OCI-LY1 (cell line): ENCODE measurements at regions not wholly inside any gene's neighbourhood (a gene's known extent, or its start where the extent isn't known, plus 50 kb on each side); places are given as distances from the start of the nearest gene placed in this dataset.

Experiments used
- H2AFZ ChIP-seq: fragments of 200-600 bp; sonication (generic), shearing (Covaris generic); 2 replicates; pipeline ENCODE4 v1.6.0; 2014; ENCODE audit warnings: antibody characterized with exemption, mild to moderate bottlenecking, low read length
- H3F3A ChIP-seq: fragments of 200-600 bp; sonication (generic), shearing (Covaris generic); 2 replicates; pipeline ENCODE4 v1.6.0; 2014; ENCODE audit warnings: mild to moderate bottlenecking, antibody characterized with exemption, low read length, moderate library complexity; ENCODE audit not compliant: insufficient read depth
- H3K27ac ChIP-seq: fragments of 200-600 bp; sonication (generic); 2 replicates; pipeline ENCODE4 v1.5.1; 2014; ENCODE audit warnings: low read length, mixed run types, mild to moderate bottlenecking, low read depth; ENCODE audit not compliant: poor library complexity, severe bottlenecking
- H3K27me3 ChIP-seq: fragments of 200-600 bp; sonication (generic); 2 replicates; pipeline ENCODE4 v1.6.0; 2014; ENCODE audit warnings: antibody characterized with exemption, mild to moderate bottlenecking, low read length, moderate library complexity; ENCODE audit not compliant: insufficient read depth
- H3K36me3 ChIP-seq: fragments of 200-600 bp; sonication (generic); 2 replicates; pipeline ENCODE4 v1.6.1; 2014; ENCODE audit warnings: mild to moderate bottlenecking, antibody characterized with exemption, low read length, moderate library complexity, mixed read lengths; ENCODE audit not compliant: insufficient read depth
- H3K4me1 ChIP-seq: fragments of 200-600 bp; sonication (generic); 2 replicates; pipeline ENCODE4 v1.5.1; 2014; ENCODE audit warnings: mild to moderate bottlenecking, low read length, moderate library complexity; ENCODE audit not compliant: insufficient read depth, severe bottlenecking
- H3K4me2 ChIP-seq: fragments of 200-600 bp; sonication (generic), shearing (Covaris generic); 2 replicates; pipeline ENCODE4 v1.6.1; 2014; ENCODE audit warnings: low read length
- H3K4me3 ChIP-seq: fragments of 200-600 bp; sonication (generic); 2 replicates; pipeline ENCODE4 v1.5.1; 2014; ENCODE audit warnings: low read length, low read depth, mild to moderate bottlenecking, mixed read lengths; ENCODE audit not compliant: poor library complexity, severe bottlenecking
- H3K79me2 ChIP-seq: fragments of 200-600 bp; shearing (Covaris generic); 2 replicates; pipeline ENCODE4 v1.6.1; 2016; ENCODE audit warnings: mixed run types, low read length, mixed read lengths; ENCODE audit not compliant: insufficient read depth
- H3K9ac ChIP-seq: fragments of 200-600 bp; sonication (generic), shearing (Covaris generic); 2 replicates; pipeline ENCODE4 v1.6.1; 2014; ENCODE audit warnings: mild to moderate bottlenecking, low read length, mixed read lengths
- H3K9me2 ChIP-seq: fragments of 200-600 bp; sonication (generic), shearing (Covaris generic); 2 replicates; pipeline ENCODE4 v1.6.1; 2014; ENCODE audit warnings: low read depth, mild to moderate bottlenecking, low read length, mixed read lengths
- H3K9me3 ChIP-seq: fragments of 200-600 bp; shearing (Covaris generic); 2 replicates; pipeline ENCODE4 v1.6.1; 2014; ENCODE audit warnings: low read length, mixed read lengths
- H4K20me1 ChIP-seq: fragments of 200-600 bp; sonication (generic), shearing (Covaris generic); 2 replicates; pipeline ENCODE4 v1.6.0; 2016; ENCODE audit warnings: mild to moderate bottlenecking, low read length; ENCODE audit not compliant: insufficient read depth
- EZH2 ChIP-seq: fragments of 200-600 bp; sonication (generic), shearing (Covaris generic); IDR thresholded peaks from 2 replicates; pipeline ENCODE4 v1.8.0; 2017; ENCODE audit warnings: borderline replicate concordance, mixed run types, mild to moderate bottlenecking, antibody characterized with exemption, low read length, moderate library complexity, mixed read lengths
- TF ChIP-seq, protein P1 (sequence below): fragments of 200-600 bp; sonication (generic), shearing (Covaris generic); IDR thresholded peaks from 2 replicates; pipeline ENCODE4 v1.5.1; 2017; ENCODE audit warnings: mild to moderate bottlenecking, antibody characterized with exemption, low read length, moderate library complexity, mixed read lengths

DNA sequence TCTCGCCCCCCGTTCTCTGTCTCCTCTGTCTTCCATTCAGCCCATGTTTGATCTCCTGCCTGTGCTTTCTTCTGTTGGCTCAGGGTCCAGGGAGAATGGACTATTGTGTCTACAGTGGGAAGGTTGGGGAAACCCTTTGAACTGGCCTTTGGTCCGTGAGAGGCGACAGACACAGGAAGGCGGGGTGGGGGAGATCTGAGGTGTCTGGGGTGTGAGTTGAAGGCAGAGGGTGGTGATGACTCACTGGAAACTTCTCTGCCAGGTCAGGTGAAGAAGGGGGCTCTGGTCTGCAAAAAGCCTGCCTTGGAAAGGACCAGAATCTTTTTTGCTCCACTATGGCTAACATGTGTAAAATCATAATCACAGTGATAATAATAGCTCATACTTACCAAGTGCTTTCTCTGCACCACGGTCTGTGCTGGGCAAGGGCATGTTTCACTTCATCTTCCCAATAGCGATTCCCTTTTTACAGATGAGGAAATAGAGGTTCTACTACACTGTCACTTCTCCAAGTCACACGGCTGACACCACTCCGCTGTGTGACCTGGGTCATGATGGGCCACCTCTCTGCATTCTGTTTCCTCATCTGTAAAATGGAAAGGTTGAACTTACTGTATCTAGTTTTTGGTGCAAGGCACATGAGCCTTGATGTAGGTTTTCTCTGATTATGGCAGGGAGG is 99.8 kb upstream of the ALX4 start:
- Histone ChIP-seq H3F3A (no peaks in the 10 kb centered on the region), H3K9me2 (no peaks in the 10 kb centered on the region), H3K27me3 (no peaks in the 10 kb centered on the region), H3K4me1 (no peaks in the 10 kb centered on the region), H3K9me3 (no peaks in the 10 kb centered on the region), H3K36me3 (no peaks in the 10 kb centered on the region), H3K79me2 (no peaks in the 10 kb centered on the region), H2AFZ (no peak overlapping the region), H3K4me3 (no peak overlapping the region), H3K9ac (no peak overlapping the region), H3K27ac (no peak overlapping the region), H3K4me2 (no peak overlapping the region), H4K20me1 (no peaks in the 10 kb centered on the region)
- TF ChIP-seq, protein P1, sequence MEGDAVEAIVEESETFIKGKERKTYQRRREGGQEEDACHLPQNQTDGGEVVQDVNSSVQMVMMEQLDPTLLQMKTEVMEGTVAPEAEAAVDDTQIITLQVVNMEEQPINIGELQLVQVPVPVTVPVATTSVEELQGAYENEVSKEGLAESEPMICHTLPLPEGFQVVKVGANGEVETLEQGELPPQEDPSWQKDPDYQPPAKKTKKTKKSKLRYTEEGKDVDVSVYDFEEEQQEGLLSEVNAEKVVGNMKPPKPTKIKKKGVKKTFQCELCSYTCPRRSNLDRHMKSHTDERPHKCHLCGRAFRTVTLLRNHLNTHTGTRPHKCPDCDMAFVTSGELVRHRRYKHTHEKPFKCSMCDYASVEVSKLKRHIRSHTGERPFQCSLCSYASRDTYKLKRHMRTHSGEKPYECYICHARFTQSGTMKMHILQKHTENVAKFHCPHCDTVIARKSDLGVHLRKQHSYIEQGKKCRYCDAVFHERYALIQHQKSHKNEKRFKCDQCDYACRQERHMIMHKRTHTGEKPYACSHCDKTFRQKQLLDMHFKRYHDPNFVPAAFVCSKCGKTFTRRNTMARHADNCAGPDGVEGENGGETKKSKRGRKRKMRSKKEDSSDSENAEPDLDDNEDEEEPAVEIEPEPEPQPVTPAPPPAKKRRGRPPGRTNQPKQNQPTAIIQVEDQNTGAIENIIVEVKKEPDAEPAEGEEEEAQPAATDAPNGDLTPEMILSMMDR, result no peak

DNA sequence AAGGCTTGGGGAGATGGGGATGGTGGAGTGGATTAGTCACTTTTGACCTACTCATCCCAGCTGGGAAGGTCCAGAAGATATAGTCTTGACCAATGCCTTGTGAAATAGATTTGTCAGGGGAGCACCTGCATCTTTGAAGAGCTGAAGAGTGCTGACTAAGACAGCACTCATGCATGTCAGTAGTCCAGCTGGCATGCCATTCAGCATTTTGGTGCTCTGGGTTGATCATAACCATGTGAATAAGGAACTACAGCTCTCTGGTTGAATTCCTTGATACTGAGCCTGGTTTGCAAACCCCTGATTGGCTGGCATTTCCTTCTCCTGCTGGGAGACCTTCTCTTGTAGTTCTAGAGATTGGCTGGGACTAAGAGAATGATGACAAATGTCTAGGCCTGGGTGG is 106.8 kb upstream of the ALX4 start:
- Histone ChIP-seq H2AFZ (no peak overlapping the region), H3K27ac (no peak overlapping the region), H4K20me1 (no peaks in the 10 kb centered on the region), H3K4me1 (no peaks in the 10 kb centered on the region), H3F3A (no peaks in the 10 kb centered on the region), H3K4me3 (no peak overlapping the region), H3K9me3 (no peaks in the 10 kb centered on the region), H3K4me2 (no peak overlapping the region), H3K9me2 (no peaks in the 10 kb centered on the region), H3K36me3 (no peaks in the 10 kb centered on the region), H3K9ac (no peak overlapping the region), H3K27me3 (no peaks in the 10 kb centered on the region), H3K79me2 (no peaks in the 10 kb centered on the region)
- TF ChIP-seq, protein P1, result no peak
- no peak for TF ChIP-seq EZH2

- H3F3A ChIP-seq, result no peaks in the 10 kb centered on the region
- no peak for TF ChIP-seq EZH2
- TF ChIP-seq, protein P1, result no peak
Measured at GRCh38 chr11:44417731-44418455, 108.0 kb upstream of the ALX4 start.

More at GRCh38 chr11:44417731-44418455, 108.0 kb upstream of the ALX4 start:
- Histone ChIP-seq H3K9me3 (no peaks in the 10 kb centered on the region), H3K9me2 (no peaks in the 10 kb centered on the region), H3K4me2 (no peak overlapping the region), H3K4me1 (no peaks in the 10 kb centered on the region), H3K9ac (no peak overlapping the region), H3K79me2 (no peaks in the 10 kb centered on the region), H2AFZ (no peak overlapping the region), H3K36me3 (no peaks in the 10 kb centered on the region), H3K27me3 (no peaks in the 10 kb centered on the region), H3K27ac (no peak overlapping the region), H3K4me3 (no peak overlapping the region), H4K20me1 (no peaks in the 10 kb centered on the region)
